Gastrocnemius medialis (tissue), 4 donors: ENCODE measurements at regions not wholly inside any gene's neighbourhood (a gene's known extent, or its start where the extent isn't known, plus 50 kb on each side); places are given as distances from the start of the nearest gene placed in this dataset.

Experiments used
- ATAC-seq, 2 donors: fragments of 150-250 bp; one replicate each; pipeline ENCODE4 v1.9.1; 2016
- DNase-seq, 2 donors: peaks; one replicate each; pipeline ENCODE4 v3.0.0-alpha.2; 2019
- H3K27ac ChIP-seq, 4 donors: fragments of 200-600 bp; sonication (generic); 1 replicate in 1 of 4; 2 replicates in 3 of 4; pipeline ENCODE4 v1.5.1; 2016 to 2018; ENCODE audit warnings: mild to moderate bottlenecking in 2 of 4, moderate library complexity in 1 of 4
- H3K27me3 ChIP-seq, 3 donors: fragments of 200-600 bp; sonication (generic) in 2 of 3; 1 replicate in 1 of 3; 2 replicates in 2 of 3; pipeline versions ENCODE4 v1.5.1 to v1.6.0; 2016 to 2019; ENCODE audit warnings: mild to moderate bottlenecking in 1 of 3, moderate library complexity in 1 of 3
- H3K36me3 ChIP-seq, 2 donors: fragments of 200-600 bp; sonication (generic) in 1 of 2; one replicate each; pipeline ENCODE4 v1.5.1; 2017 to 2018
- H3K4me1 ChIP-seq, 2 donors: fragments of 200-600 bp; sonication (generic) in 1 of 2; one replicate each; pipeline ENCODE4 v1.5.1; 2016 to 2017; ENCODE audit warnings: mild to moderate bottlenecking in 2 of 2
- H3K4me3 ChIP-seq, 4 donors: fragments of 200-600 bp; sonication (generic) in 3 of 4; 1 replicate in 1 of 4; 2 replicates in 3 of 4; pipeline ENCODE4 v1.5.1; 2016 to 2019; ENCODE audit warnings: mild to moderate bottlenecking in 2 of 4
- H3K9me3 ChIP-seq, 3 donors: fragments of 200-600 bp; sonication (generic) in 2 of 3; 1 replicate in 1 of 3; 2 replicates in 2 of 3; pipeline ENCODE4 v1.5.1; 2016 to 2019
- POLR2A ChIP-seq, 2 donors: fragments of 450-650 bp; IDR thresholded peaks; one replicate each; pipeline ENCODE4 v1.6.1; 2017; ENCODE audit warnings: antibody characterized with exemption in 2 of 2, mild to moderate bottlenecking in 2 of 2, moderate library complexity in 2 of 2
- in situ Hi-C, 4 donors: fragments of 200-750 bp; cut with MboI; loops; one replicate each; pipeline versions ENCODE4 v1.15.0 to v1.8.0; 2017; ENCODE audit warnings: low sequenced_read_pairs in 4 of 4
- intact Hi-C: fragments of 100-400 bp; cut with DNase I; formaldehyde crosslinking; loops from one replicate; pipeline ENCODE4 v1.15.1; 2023; ENCODE audit warnings: low total_unique reads
- TF ChIP-seq, protein P1 (sequence below), 5 experiments: fragments of 450-650 bp in 3 of 5; fragments of 200-600 bp in 2 of 5; sonication (generic) in 2 of 5; IDR thresholded peaks in 4 of 5; conservative IDR thresholded peaks in 1 of 5; 1 replicate in 4 of 5; 2 replicates in 1 of 5; pipeline ENCODE4 v1.5.1; 2016 to 2019; ENCODE audit warnings: antibody characterized with exemption in 5 of 5, mild to moderate bottlenecking in 3 of 5, moderate library complexity in 3 of 5

DNA sequence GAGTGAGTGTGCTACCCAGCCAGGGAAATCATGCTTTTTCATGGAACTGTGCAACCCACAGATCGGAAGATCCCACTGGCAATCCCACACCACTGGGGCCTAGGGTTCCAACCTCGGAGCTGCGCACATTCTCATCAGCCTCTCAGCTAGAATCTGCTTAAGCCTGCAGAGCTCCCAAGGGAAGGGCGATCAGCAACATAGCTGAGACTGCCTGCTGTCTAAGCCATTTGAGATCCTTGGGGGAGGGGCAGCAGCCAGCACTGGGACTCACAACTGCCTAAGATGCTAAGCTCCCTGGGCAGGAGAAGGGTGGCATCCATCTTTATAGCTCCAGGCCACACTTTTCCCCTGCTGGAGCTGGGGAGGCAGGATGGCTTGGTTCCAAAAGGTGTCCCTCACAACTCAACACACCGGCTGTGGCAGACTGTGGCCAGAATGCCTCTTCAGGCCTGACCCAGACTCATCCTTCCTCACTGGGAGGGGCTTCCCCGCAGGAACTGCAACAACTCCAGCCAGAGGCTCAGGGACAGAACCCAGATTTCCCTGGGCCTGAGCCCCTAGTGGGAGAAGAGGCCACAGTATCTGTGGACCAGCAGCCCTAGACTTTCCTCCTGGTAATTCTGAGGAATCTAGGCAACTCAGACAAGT lies 1133.3 kb upstream of the PIK3C3 start:
- no peak for ATAC-seq
- no peaks in the 10 kb centered on the region for H3K27me3 ChIP-seq
- in situ Hi-C loops (no loop called here), intact Hi-C loops (no loop called here)
- no peaks in the 10 kb centered on the region for H3K4me1 ChIP-seq
- H3K36me3 ChIP-seq: no peaks in the 10 kb centered on the region
- TF ChIP-seq, protein P1, sequence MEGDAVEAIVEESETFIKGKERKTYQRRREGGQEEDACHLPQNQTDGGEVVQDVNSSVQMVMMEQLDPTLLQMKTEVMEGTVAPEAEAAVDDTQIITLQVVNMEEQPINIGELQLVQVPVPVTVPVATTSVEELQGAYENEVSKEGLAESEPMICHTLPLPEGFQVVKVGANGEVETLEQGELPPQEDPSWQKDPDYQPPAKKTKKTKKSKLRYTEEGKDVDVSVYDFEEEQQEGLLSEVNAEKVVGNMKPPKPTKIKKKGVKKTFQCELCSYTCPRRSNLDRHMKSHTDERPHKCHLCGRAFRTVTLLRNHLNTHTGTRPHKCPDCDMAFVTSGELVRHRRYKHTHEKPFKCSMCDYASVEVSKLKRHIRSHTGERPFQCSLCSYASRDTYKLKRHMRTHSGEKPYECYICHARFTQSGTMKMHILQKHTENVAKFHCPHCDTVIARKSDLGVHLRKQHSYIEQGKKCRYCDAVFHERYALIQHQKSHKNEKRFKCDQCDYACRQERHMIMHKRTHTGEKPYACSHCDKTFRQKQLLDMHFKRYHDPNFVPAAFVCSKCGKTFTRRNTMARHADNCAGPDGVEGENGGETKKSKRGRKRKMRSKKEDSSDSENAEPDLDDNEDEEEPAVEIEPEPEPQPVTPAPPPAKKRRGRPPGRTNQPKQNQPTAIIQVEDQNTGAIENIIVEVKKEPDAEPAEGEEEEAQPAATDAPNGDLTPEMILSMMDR (IDR thresholded peaks at IDR 0.05 in 4 of 5, conservative IDR thresholded peaks at IDR 0.05 in 1 of 5): no peak
- no peak for TF ChIP-seq POLR2A (IDR thresholded peaks at IDR 0.05)
- H3K27ac ChIP-seq: no peak overlapping the region
- DNase-seq: no peak
- no peaks in the 10 kb centered on the region for H3K9me3 ChIP-seq
- no peak overlapping the region for H3K4me3 ChIP-seq

DNA sequence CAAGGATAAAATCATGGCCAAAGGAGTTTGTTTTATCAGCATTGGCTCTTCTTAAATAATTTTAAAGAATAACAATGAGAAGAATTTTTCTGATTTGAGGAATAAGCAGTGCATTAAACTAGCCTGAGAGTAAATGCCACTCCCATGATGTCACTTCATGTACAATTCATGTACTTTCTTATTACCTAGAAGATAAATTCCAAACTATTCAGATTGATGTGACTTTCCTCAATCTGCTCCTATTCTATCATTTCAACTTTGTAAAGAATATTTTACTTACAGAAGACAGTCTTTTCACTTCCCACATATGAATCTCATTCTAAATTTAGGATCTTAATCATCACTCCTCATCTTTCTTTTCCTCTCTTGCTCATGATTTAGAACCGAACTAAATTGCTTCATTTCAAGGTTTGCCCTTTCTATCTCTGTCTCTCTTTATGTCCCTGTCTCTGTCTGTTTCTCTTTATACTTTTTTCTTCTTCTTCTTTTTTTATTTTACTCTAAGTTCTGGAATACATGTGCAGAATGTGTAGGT lies 1142.0 kb upstream of the PIK3C3 start:
- H3K4me1 ChIP-seq: no peaks in the 10 kb centered on the region
- no peak overlapping the region for H3K27ac ChIP-seq
- H3K9me3 ChIP-seq: no peaks in the 10 kb centered on the region
- DNase-seq (no peak), ATAC-seq (no peak)
- TF ChIP-seq, protein P1 (IDR thresholded peaks at IDR 0.05 in 4 of 5, conservative IDR thresholded peaks at IDR 0.05 in 1 of 5): no peak
- no peak for TF ChIP-seq POLR2A (IDR thresholded peaks at IDR 0.05)
- intact Hi-C loops: no loop called here
- no peak overlapping the region for H3K4me3 ChIP-seq
- H3K27me3 ChIP-seq: no peaks in the 10 kb centered on the region
- in situ Hi-C loops: no loop called here
- H3K36me3 ChIP-seq: no peaks in the 10 kb centered on the region

DNA sequence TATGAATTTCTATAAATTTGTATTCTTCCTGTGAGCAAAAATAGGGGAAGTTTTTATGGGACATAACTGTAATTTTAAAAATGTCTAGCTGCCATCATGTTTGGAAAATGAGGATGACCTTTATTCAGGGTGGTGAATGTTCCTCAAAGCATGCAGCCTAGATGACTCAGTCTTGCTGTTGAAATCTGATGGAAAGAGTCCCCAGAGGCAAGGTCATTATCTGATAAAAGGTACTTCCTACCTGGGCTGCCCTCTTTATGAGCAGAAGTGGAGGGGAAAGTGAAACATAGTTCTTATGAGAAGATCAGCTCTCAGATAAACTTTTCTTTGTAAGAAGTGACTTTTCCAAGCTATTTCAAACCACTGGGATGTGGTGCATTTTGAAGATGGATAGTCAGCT lies 1144.7 kb upstream of the PIK3C3 start:
- DNase-seq: no peak
- Histone ChIP-seq H3K27ac (no peak overlapping the region), H3K27me3 (no peaks in the 10 kb centered on the region), H3K36me3 (no peaks in the 10 kb centered on the region), H3K4me3 (no peak overlapping the region), H3K4me1 (no peaks in the 10 kb centered on the region), H3K9me3 (no peaks in the 10 kb centered on the region)
- TF ChIP-seq POLR2A (IDR thresholded peaks at IDR 0.05): no peak
- TF ChIP-seq, protein P1 (IDR thresholded peaks at IDR 0.05 in 4 of 5, conservative IDR thresholded peaks at IDR 0.05 in 1 of 5): no peak
- no peak for ATAC-seq
- in situ Hi-C loops (no loop called here), intact Hi-C loops (no loop called here)

DNA sequence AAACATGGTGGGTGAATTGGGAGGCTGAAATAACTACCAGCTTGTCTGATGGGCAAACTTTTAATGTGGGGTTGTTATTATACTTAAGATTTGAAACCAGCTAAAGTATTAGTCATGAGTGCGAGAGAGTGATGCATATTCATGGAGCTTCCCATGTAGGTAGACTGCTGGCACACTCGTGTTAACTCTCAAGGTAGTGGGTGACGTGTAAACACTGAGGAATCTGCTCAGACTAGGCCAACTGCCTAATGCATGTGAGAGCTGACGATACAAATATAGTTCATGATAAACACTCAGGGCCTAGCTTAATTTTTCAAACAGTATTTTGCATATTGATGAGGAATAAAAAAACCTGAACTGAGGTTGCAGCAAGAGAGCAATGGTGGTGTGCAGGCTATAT lies 1165.7 kb upstream of the PIK3C3 start:
- Histone ChIP-seq H3K27me3 (no peaks in the 10 kb centered on the region), H3K4me3 (no peak overlapping the region), H3K4me1 (no peaks in the 10 kb centered on the region), H3K9me3 (no peaks in the 10 kb centered on the region), H3K36me3 (no peaks in the 10 kb centered on the region), H3K27ac (no peak overlapping the region)
- no peak for DNase-seq
- intact Hi-C loops: no loop called here
- in situ Hi-C loops: no loop called here
- ATAC-seq: no peak
- no peak for TF ChIP-seq POLR2A (IDR thresholded peaks at IDR 0.05)
- TF ChIP-seq, protein P1 (IDR thresholded peaks at IDR 0.05 in 4 of 5, conservative IDR thresholded peaks at IDR 0.05 in 1 of 5): no peak
